ENCODE measurements at regions not wholly inside any gene's neighbourhood (a gene's known extent, or its start where the extent isn't known, plus 50 kb on each side); places are given as distances from the start of the nearest gene placed in this dataset.

GRCh38 chr3:124611520-124611919 lies 118.7 kb upstream of the UMPS start:
- H3K4me3 ChIP-seq (ENCODE audit: low read length), result no peak overlapping the region
- no peaks in the 10 kb centered on the region for H4K20me1 ChIP-seq (ENCODE audit: control insufficient read depth, insufficient read depth, low read depth, low read length)
- H3F3A ChIP-seq (ENCODE audit: control insufficient read depth, insufficient read depth), result no peaks in the 10 kb centered on the region
- H3K4me1 ChIP-seq (ENCODE audit: control insufficient read depth, low read length), result no peaks in the 10 kb centered on the region
- H3K9me2 ChIP-seq (replicated peaks; ENCODE audit: control insufficient read depth, low read length), result no peaks in the 10 kb centered on the region
- H3K36me3 ChIP-seq (ENCODE audit: control insufficient read depth, low read length), result no peaks in the 10 kb centered on the region
- no peaks in the 10 kb centered on the region for H3K9me3 ChIP-seq (ENCODE audit: control insufficient read depth, insufficient read depth, low read length)
- H3K27ac ChIP-seq (ENCODE audit: low read depth, low read length), result no peak overlapping the region
- no peak overlapping the region for H3K4me2 ChIP-seq (ENCODE audit: low read length)
- TF ChIP-seq CTCF (IDR thresholded peaks at IDR 0.05; ENCODE audit: low read depth, low read length, poor library complexity, severe bottlenecking) (no peak), EZH2phosphoT487 (IDR thresholded peaks at IDR 0.05; ENCODE audit: borderline replicate concordance, low read length) (no peak)
- no peaks in the 10 kb centered on the region for H3K79me2 ChIP-seq (ENCODE audit: control insufficient read depth, low read length)
- no peaks in the 10 kb centered on the region for H3K27me3 ChIP-seq (ENCODE audit: control insufficient read depth, low read length)

GRCh38 chr3:124615896-124616543 lies 114.2 kb upstream of the UMPS start:
- no peak overlapping the region for H3K4me3 ChIP-seq (ENCODE audit: low read length)
- no peak for TF ChIP-seq CTCF (IDR thresholded peaks at IDR 0.05; ENCODE audit: low read depth, low read length, poor library complexity, severe bottlenecking)
- TF ChIP-seq EZH2phosphoT487 (IDR thresholded peaks at IDR 0.05; ENCODE audit: borderline replicate concordance, low read length), result no peak

GRCh38 chr3:124617177-124617576 lies 113.1 kb upstream of the UMPS start:
- no peak overlapping the region for H3K27ac ChIP-seq (ENCODE audit: low read depth, low read length)
- H3K9me2 ChIP-seq (replicated peaks; ENCODE audit: control insufficient read depth, low read length), result no peaks in the 10 kb centered on the region
- H3K36me3 ChIP-seq (ENCODE audit: control insufficient read depth, low read length), result no peaks in the 10 kb centered on the region
- TF ChIP-seq EZH2phosphoT487 (IDR thresholded peaks at IDR 0.05; ENCODE audit: borderline replicate concordance, low read length), result no peak
- TF ChIP-seq CTCF (IDR thresholded peaks at IDR 0.05; ENCODE audit: low read depth, low read length, poor library complexity, severe bottlenecking), result no peak
- no peaks in the 10 kb centered on the region for H4K20me1 ChIP-seq (ENCODE audit: control insufficient read depth, insufficient read depth, low read depth, low read length)
- no peak overlapping the region for H3K4me2 ChIP-seq (ENCODE audit: low read length)
- H3K4me3 ChIP-seq (ENCODE audit: low read length), result no peak overlapping the region
- H3K9me3 ChIP-seq (ENCODE audit: control insufficient read depth, insufficient read depth, low read length), result no peaks in the 10 kb centered on the region
- no peaks in the 10 kb centered on the region for H3F3A ChIP-seq (ENCODE audit: control insufficient read depth, insufficient read depth)
- H3K4me1 ChIP-seq (ENCODE audit: control insufficient read depth, low read length), result no peaks in the 10 kb centered on the region
- H3K27me3 ChIP-seq (ENCODE audit: control insufficient read depth, low read length), result no peaks in the 10 kb centered on the region
- no peaks in the 10 kb centered on the region for H3K79me2 ChIP-seq (ENCODE audit: control insufficient read depth, low read length)

More at GRCh38 chr3:124615896-124616543, 114.2 kb upstream of the UMPS start:
- Histone ChIP-seq H3K36me3 (ENCODE audit: control insufficient read depth, low read length) (no peaks in the 10 kb centered on the region), H3K9me2 (replicated peaks; ENCODE audit: control insufficient read depth, low read length) (no peaks in the 10 kb centered on the region), H4K20me1 (ENCODE audit: control insufficient read depth, insufficient read depth, low read depth, low read length) (no peaks in the 10 kb centered on the region), H3K27ac (ENCODE audit: low read depth, low read length) (no peak overlapping the region), H3K4me2 (ENCODE audit: low read length) (no peak overlapping the region), H3K27me3 (ENCODE audit: control insufficient read depth, low read length) (no peaks in the 10 kb centered on the region), H3K79me2 (ENCODE audit: control insufficient read depth, low read length) (no peaks in the 10 kb centered on the region), H3F3A (ENCODE audit: control insufficient read depth, insufficient read depth) (no peaks in the 10 kb centered on the region), H3K9me3 (ENCODE audit: control insufficient read depth, insufficient read depth, low read length) (no peaks in the 10 kb centered on the region), H3K4me1 (ENCODE audit: control insufficient read depth, low read length) (no peaks in the 10 kb centered on the region)

Data from DOHH2 (cell line).